ENCODE measurements at regions not wholly inside any gene's neighbourhood (a gene's known extent, or its start where the extent isn't known, plus 50 kb on each side); places are given as distances from the start of the nearest gene placed in this dataset.

GRCh38 chr1:80842796-80843195, 957.9 kb upstream of the ADGRL2 start:
- no peak for DNase-seq

GRCh38 chr1:80841261-80841660, 959.5 kb upstream of the ADGRL2 start:
- no peak for DNase-seq

GRCh38 chr1:80837066-80837465, 963.7 kb upstream of the ADGRL2 start:
- DNase-seq = no peak

GRCh38 chr1:80836505-80836904, 964.2 kb upstream of the ADGRL2 start:
- DNase-seq = no peak

GRCh38 chr1:80827666-80828065, 973.1 kb upstream of the ADGRL2 start:
- no peak for DNase-seq

- DNase-seq = no peak
Measured at GRCh38 chr1:80825067-80825466, 975.7 kb upstream of the ADGRL2 start.

GRCh38 chr1:80818211-80818610, 982.5 kb upstream of the ADGRL2 start:
- DNase-seq = no peak

- DNase-seq = no peak
Measured at GRCh38 chr1:80807981-80808380, 992.8 kb upstream of the ADGRL2 start.

- DNase-seq = no peak
Measured at GRCh38 chr1:80806431-80806830, 994.3 kb upstream of the ADGRL2 start.

- no peak for DNase-seq
Measured at GRCh38 chr1:80801695-80802094, 999.0 kb upstream of the ADGRL2 start.

GRCh38 chr1:80799457-80799856, 1001.3 kb upstream of the ADGRL2 start:
- DNase-seq = no peak

GRCh38 chr1:80779275-80779674, 1021.5 kb upstream of the ADGRL2 start:
- DNase-seq = no peak

- no peak for DNase-seq
Measured at GRCh38 chr1:80778094-80778840, 1022.5 kb upstream of the ADGRL2 start.

GRCh38 chr1:80776266-80776665, 1024.5 kb upstream of the ADGRL2 start:
- DNase-seq = no peak

- no peak for DNase-seq
Measured at GRCh38 chr1:80769208-80769750, 1031.5 kb upstream of the ADGRL2 start.

- no peak for DNase-seq
Measured at GRCh38 chr1:80767711-80768110, 1033.0 kb upstream of the ADGRL2 start.

GRCh38 chr1:80759354-80759753, 1041.4 kb upstream of the ADGRL2 start:
- no peak for DNase-seq

- DNase-seq = no peak
Measured at GRCh38 chr1:80755944-80756343, 1044.8 kb upstream of the ADGRL2 start.

GRCh38 chr1:80751204-80751603, 1049.5 kb upstream of the ADGRL2 start:
- DNase-seq = no peak

- DNase-seq = no peak
Measured at GRCh38 chr1:80731241-80731894, 1069.4 kb upstream of the ADGRL2 start.

GRCh38 chr1:80722611-80723010, 1078.1 kb upstream of the ADGRL2 start:
- DNase-seq = no peak

- no peak for DNase-seq
Measured at GRCh38 chr1:80706526-80706925, 1094.2 kb upstream of the ADGRL2 start.

GRCh38 chr1:80678438-80678837, 1122.3 kb upstream of the ADGRL2 start:
- DNase-seq = no peak

- DNase-seq = no peak
Measured at GRCh38 chr1:80675454-80675853, 1125.3 kb upstream of the ADGRL2 start.
